Activated CD4-positive, alpha-beta T cell treated with anti-CD3 and anti-CD28 coated beads, Interleukin-2, amount 10 ng/mL, durations not matched to agents 24 days and 14 days (primary cell): ENCODE measurements at regions not wholly inside any gene's neighbourhood (a gene's known extent, or its start where the extent isn't known, plus 50 kb on each side); places are given as distances from the start of the nearest gene placed in this dataset.
"Not testable (repeated sequence)": the region's sequence is repeated elsewhere in the genome, so short reads cannot be mapped to it uniquely, and the experiment has no call there.

Source experiments
- DNase-seq: peaks from one replicate; pipeline ENCODE4 v3.0.0; 2022
- H3K27ac Mint-ChIP-seq: one replicate; pipeline ENCODE4 v1.8.0; 2022; ENCODE audit warnings: mild to moderate bottlenecking, mixed read lengths
- H3K27me3 Mint-ChIP-seq: one replicate; pipeline ENCODE4 v1.8.0; 2022; ENCODE audit warnings: mixed read lengths
- H3K36me3 Mint-ChIP-seq: one replicate; pipeline ENCODE4 v1.8.0; 2022; ENCODE audit warnings: low read depth, mild to moderate bottlenecking, mixed read lengths
- H3K4me1 Mint-ChIP-seq: one replicate; pipeline ENCODE4 v1.8.0; 2021; ENCODE audit warnings: mixed read lengths
- H3K4me3 Mint-ChIP-seq: one replicate; pipeline ENCODE4 v1.8.0; 2022; ENCODE audit warnings: mild to moderate bottlenecking, moderate library complexity, mixed read lengths
- H3K9me3 Mint-ChIP-seq: one replicate; pipeline ENCODE4 v1.8.0; 2021; ENCODE audit warnings: mixed read lengths
- intact Hi-C: fragments of 100-400 bp; cut with micrococcal nuclease; formaldehyde crosslinking; loops from one replicate; pipeline ENCODE4 v1.15.1; 2023

DNA sequence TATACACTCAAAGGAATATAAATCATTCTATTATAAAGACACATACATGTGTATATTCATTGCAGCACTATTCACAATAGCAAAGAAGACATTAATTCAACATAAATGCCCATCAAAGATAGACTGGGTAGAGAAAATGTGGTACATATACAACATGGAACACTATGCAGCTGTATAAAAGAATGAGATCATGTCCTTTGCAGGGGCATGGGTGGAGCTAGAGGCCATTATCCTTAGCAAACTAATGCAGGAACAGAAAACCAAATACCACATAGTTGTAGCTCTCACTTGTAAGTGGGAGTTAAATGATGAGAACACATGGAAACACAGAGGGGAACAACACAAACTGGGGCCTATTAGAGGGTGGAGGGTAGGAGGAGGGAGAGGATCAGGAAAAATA lies 121.0 kb upstream of the LOC128125822 start:
- no peaks in the 10 kb centered on the region for H3K4me1 Mint-ChIP-seq
- H3K9me3 Mint-ChIP-seq = no peaks in the 10 kb centered on the region
- intact Hi-C loops = no loop called here
- H3K36me3 Mint-ChIP-seq = no peaks in the 10 kb centered on the region
- H3K4me3 Mint-ChIP-seq = no peak overlapping the region
- H3K27ac Mint-ChIP-seq = no peak overlapping the region
- H3K27me3 Mint-ChIP-seq = peaks cover 3% of the 10 kb centered on the region
- no peak for DNase-seq

DNA sequence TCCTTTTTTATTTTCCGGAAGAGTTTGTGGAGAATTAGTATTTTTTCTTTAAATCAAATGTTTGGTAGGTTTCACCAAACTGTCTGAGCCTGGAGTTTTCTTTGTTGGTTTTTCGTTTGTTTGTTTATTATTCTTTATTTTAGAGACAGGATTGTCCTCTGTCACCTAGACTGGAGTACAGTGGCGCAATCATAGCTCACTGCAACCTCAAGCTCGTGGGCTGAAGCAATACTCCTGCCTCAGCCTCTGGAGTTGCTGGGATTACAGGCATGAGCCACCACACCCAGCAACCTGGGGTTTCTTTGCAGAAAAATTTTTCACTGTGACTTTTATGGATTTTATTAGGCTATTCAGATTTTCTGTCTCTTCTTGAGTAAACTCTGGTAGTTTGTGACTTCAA lies 120.2 kb upstream of the LOC128125822 start:
- peaks cover 3% of the 10 kb centered on the region for H3K27me3 Mint-ChIP-seq
- no peak overlapping the region for H3K27ac Mint-ChIP-seq
- DNase-seq = no peak
- no peaks in the 10 kb centered on the region for H3K4me1 Mint-ChIP-seq
- no peaks in the 10 kb centered on the region for H3K36me3 Mint-ChIP-seq
- intact Hi-C loops = no loop called here
- H3K4me3 Mint-ChIP-seq = no peak overlapping the region
- H3K9me3 Mint-ChIP-seq = no peaks in the 10 kb centered on the region

- intact Hi-C loops = no loop called here
- H3K36me3 Mint-ChIP-seq = no peaks in the 10 kb centered on the region
- no peaks in the 10 kb centered on the region for H3K4me1 Mint-ChIP-seq
- no peak overlapping the region for H3K4me3 Mint-ChIP-seq
- H3K27ac Mint-ChIP-seq = no peak overlapping the region
- H3K27me3 Mint-ChIP-seq = no peaks in the 10 kb centered on the region
- no peak for DNase-seq
- no peaks in the 10 kb centered on the region for H3K9me3 Mint-ChIP-seq
These were observed 115.5 kb upstream of the LOC128125822 start for GRCh38 chr6:63456734-63457133.

- H3K4me1 Mint-ChIP-seq = no peaks in the 10 kb centered on the region
These were observed 113.7 kb upstream of the LOC128125822 start for GRCh38 chr6:63458480-63459115.

GRCh38 chr6:63459814-63460213 lies 112.5 kb upstream of the LOC128125822 start:
- H3K9me3 Mint-ChIP-seq = no peaks in the 10 kb centered on the region
- DNase-seq = no peak
- H3K4me3 Mint-ChIP-seq = no peak overlapping the region
- no peaks in the 10 kb centered on the region for H3K4me1 Mint-ChIP-seq
- no peaks in the 10 kb centered on the region for H3K27me3 Mint-ChIP-seq
- intact Hi-C loops = no loop called here
- no peaks in the 10 kb centered on the region for H3K36me3 Mint-ChIP-seq
- H3K27ac Mint-ChIP-seq = no peak overlapping the region

More at GRCh38 chr6:63458480-63459115, 113.7 kb upstream of the LOC128125822 start:
- H3K27ac Mint-ChIP-seq = no peak overlapping the region
- H3K9me3 Mint-ChIP-seq = no peaks in the 10 kb centered on the region
- DNase-seq = no peak
- no peaks in the 10 kb centered on the region for H3K27me3 Mint-ChIP-seq
- H3K4me3 Mint-ChIP-seq = no peak overlapping the region
- intact Hi-C loops = no loop called here
- no peaks in the 10 kb centered on the region for H3K36me3 Mint-ChIP-seq

- Mint-ChIP-seq H3K4me3 (no peak overlapping the region), H3K4me1 (no peaks in the 10 kb centered on the region), H3K36me3 (no peaks in the 10 kb centered on the region), H3K27me3 (no peaks in the 10 kb centered on the region), H3K9me3 (no peaks in the 10 kb centered on the region), H3K27ac (no peak overlapping the region)
- intact Hi-C loops = no loop called here
- DNase-seq = no peak
These were observed 111.3 kb upstream of the LOC128125822 start for GRCh38 chr6:63460971-63461370.

DNA sequence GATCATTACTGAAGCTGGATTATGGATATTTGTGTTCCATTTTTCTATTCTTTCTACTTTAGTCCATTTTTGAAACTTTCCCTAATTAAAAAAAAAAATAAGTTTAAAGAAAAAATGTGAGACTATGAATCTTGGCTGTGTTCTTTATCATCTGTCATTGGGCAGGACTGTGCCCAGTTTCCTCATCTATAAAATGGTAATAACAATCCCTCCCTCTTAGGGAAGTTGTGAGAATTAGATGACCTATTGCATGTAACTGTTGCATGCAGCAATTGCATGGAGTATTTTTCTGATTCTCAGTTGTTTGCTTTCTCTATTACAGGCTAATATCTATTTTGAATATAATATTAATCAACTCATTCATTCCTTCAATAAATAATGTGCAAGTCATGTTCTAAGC lies 108.2 kb upstream of the LOC128125822 start:
- H3K4me1 Mint-ChIP-seq = no peaks in the 10 kb centered on the region
- no peak overlapping the region for H3K4me3 Mint-ChIP-seq
- H3K27me3 Mint-ChIP-seq = no peaks in the 10 kb centered on the region
- intact Hi-C loops = no loop called here
- H3K9me3 Mint-ChIP-seq = no peaks in the 10 kb centered on the region
- no peaks in the 10 kb centered on the region for H3K36me3 Mint-ChIP-seq
- DNase-seq = no peak
- H3K27ac Mint-ChIP-seq = no peak overlapping the region

DNA sequence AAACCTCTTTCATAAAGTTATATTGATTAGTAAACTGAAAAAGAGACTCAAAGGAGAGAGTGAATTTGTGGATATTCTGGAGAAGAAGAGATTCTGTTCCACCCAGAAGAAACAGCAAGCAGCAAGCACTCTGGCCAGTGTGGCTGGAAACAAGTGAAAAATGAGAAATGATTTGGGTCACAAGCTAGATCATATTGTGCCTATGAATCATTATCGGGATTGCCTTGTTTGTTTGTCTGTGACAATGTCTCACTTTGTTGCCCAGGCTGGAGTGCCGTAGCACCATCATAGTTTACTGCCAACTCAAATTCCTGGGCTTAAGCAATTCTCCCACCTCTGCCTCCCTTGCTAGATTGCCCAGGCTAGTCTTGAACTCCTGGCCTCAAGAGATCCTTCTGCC lies 106.5 kb upstream of the LOC128125822 start:
- Mint-ChIP-seq H3K27ac (no peak overlapping the region), H3K36me3 (no peaks in the 10 kb centered on the region), H3K9me3 (no peaks in the 10 kb centered on the region), H3K4me1 (no peaks in the 10 kb centered on the region), H3K4me3 (no peak overlapping the region), H3K27me3 (no peaks in the 10 kb centered on the region)
- no peak for DNase-seq
- intact Hi-C loops = no loop called here

- H3K27ac Mint-ChIP-seq = no peak overlapping the region
- no peak overlapping the region for H3K4me3 Mint-ChIP-seq
- DNase-seq = no peak
- H3K4me1 Mint-ChIP-seq = no peaks in the 10 kb centered on the region
- no peaks in the 10 kb centered on the region for H3K27me3 Mint-ChIP-seq
- intact Hi-C loops = no loop called here
- H3K36me3 Mint-ChIP-seq = no peaks in the 10 kb centered on the region
- no peaks in the 10 kb centered on the region for H3K9me3 Mint-ChIP-seq
These were observed 106.0 kb upstream of the LOC128125822 start for GRCh38 chr6:63466242-63466733.

DNA sequence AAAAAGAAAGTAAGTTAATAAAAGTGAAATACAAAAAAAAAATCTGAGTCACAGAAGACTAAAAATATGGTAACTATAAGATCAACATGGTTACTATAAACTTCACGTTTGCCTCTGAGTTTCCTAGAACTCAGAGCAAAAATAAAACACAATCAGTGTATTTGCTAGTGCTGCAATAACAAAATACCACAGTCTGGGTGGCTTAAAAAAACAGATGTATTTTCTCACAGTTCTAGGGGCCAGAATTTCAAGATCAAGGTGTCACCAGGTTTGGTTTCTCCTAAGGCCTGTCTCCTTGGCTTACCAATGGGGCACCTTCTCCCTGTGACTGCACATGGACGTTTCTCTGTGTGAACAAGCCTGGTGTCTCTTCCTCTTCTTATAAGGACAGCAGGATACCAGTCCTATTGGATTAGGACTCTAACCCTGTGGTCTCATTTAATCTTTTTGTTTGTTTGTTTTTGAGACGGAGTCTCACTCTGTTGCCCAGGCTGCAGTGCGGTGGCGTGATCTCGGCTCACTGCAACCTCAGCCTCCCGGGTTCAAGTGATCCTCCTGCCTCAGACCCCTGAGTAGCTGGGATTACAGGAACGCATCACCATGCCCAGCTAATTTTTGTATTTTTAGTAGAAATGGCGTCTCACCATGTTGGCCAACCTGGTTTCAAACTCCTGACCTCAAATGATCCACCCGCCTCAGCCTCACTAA lies 104.9 kb upstream of the LOC128125822 start:
- no peaks in the 10 kb centered on the region for H3K9me3 Mint-ChIP-seq
- no peak overlapping the region for H3K27ac Mint-ChIP-seq

GRCh38 chr6:63471145-63471544 lies 101.1 kb upstream of the LOC128125822 start:
- H3K27me3 Mint-ChIP-seq, intact Hi-C loops, H3K9me3 Mint-ChIP-seq, H3K4me3 Mint-ChIP-seq, H3K4me1 Mint-ChIP-seq, DNase-seq, H3K27ac Mint-ChIP-seq, H3K36me3 Mint-ChIP-seq: not testable (repeated sequence)

More for the DNA sequence above, 104.9 kb upstream of the LOC128125822 start:
- no peak for DNase-seq
- intact Hi-C loops = no loop called here
- no peaks in the 10 kb centered on the region for H3K36me3 Mint-ChIP-seq
- H3K4me1 Mint-ChIP-seq = no peaks in the 10 kb centered on the region
- no peaks in the 10 kb centered on the region for H3K27me3 Mint-ChIP-seq
- no peak overlapping the region for H3K4me3 Mint-ChIP-seq

GRCh38 chr6:63471654-63472053 lies 100.6 kb upstream of the LOC128125822 start:
- H3K27me3 Mint-ChIP-seq = peaks cover 6% of the 10 kb centered on the region
- intact Hi-C loops = no loop called here
- H3K36me3 Mint-ChIP-seq = no peaks in the 10 kb centered on the region
- DNase-seq = no peak
- no peaks in the 10 kb centered on the region for H3K4me1 Mint-ChIP-seq
- no peak overlapping the region for H3K4me3 Mint-ChIP-seq
- H3K27ac Mint-ChIP-seq = no peak overlapping the region
- no peaks in the 10 kb centered on the region for H3K9me3 Mint-ChIP-seq

DNA sequence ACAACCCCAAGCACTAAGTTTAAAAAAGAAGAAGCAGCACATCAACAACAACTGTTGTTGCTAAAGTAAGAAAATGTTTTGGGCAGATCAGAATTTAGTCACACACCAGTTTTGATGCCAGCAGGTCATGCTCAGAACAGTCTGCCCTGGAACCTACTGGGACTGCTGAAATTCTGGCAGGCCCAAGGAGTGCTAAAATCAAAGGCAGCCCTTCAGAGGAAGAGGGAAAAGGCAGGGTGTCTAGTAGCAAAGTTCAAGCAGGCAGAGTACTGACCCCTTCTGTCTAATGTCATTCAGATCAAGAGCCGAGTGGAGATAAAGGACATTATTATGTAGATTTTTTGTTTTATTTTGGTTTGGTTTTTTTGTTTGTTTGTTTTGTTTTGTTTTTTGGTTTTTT lies 96.6 kb upstream of the LOC128125822 start:
- H3K9me3 Mint-ChIP-seq = no peaks in the 10 kb centered on the region
- no peaks in the 10 kb centered on the region for H3K36me3 Mint-ChIP-seq
- no peaks in the 10 kb centered on the region for H3K4me1 Mint-ChIP-seq
- no peak overlapping the region for H3K4me3 Mint-ChIP-seq
- no peak for DNase-seq
- H3K27ac Mint-ChIP-seq = no peak overlapping the region
- peaks cover 9% of the 10 kb centered on the region for H3K27me3 Mint-ChIP-seq
- intact Hi-C loops = no loop called here

DNA sequence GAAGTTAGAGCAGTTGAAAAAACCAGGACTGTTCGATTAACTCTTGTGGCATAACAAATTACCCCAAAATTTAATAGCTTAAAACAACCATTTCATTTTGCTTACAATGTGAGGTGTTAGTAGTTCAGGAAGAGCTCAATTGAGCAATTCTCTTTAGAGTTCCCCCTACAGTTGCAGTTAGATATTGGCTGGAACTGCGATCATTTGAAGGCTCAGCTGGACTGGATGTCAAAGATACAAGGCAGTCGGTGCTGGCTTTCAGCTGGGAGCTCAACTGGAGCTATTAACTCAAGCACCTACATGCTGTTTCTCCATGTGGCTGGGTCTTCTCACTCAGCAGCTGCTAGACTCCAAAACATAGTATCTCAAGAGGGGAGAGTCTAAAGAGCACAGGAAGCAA lies 96.0 kb upstream of the LOC128125822 start:
- Mint-ChIP-seq H3K36me3 (no peaks in the 10 kb centered on the region), H3K27me3 (peaks cover 9% of the 10 kb centered on the region), H3K4me1 (no peaks in the 10 kb centered on the region), H3K9me3 (no peaks in the 10 kb centered on the region), H3K27ac (no peak overlapping the region), H3K4me3 (no peak overlapping the region)
- intact Hi-C loops = no loop called here
- DNase-seq = no peak
